Pons (tissue), 1 donor: ENCODE measurements at regions not wholly inside any gene's neighbourhood (a gene's known extent, or its start where the extent isn't known, plus 50 kb on each side); places are given as distances from the start of the nearest gene placed in this dataset.

Experiments used
- DNase-seq: peaks from one replicate; pipeline ENCODE4 v3.0.0-alpha.2; 2016; ENCODE audit warnings: low spot score

GRCh38 chr3:168239287-168239686, 143.6 kb upstream of the GOLIM4 start:
- no peak for DNase-seq

GRCh38 chr3:168233001-168233400, 137.3 kb upstream of the GOLIM4 start:
- no peak for DNase-seq

DNA sequence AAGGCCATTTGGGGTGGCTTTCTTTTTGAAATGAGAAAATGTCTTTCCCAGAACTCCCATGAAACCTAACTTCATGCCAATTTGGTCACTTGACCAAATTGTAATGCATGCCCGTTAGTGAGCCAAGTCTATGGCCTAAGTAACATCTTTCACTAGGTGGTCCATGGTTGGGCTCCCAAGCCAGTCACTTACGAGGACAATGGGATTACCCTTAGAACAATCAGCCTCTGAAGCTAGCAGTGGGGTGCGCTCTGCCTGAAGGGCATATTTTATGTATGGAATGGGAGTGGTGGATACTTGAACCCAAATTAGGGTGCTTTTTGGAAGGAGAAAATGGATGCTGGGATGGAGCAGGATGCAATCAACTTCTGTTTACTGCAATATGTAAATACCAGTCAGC, 127.4 kb upstream of the GOLIM4 start:
- DNase-seq: no peak

DNA sequence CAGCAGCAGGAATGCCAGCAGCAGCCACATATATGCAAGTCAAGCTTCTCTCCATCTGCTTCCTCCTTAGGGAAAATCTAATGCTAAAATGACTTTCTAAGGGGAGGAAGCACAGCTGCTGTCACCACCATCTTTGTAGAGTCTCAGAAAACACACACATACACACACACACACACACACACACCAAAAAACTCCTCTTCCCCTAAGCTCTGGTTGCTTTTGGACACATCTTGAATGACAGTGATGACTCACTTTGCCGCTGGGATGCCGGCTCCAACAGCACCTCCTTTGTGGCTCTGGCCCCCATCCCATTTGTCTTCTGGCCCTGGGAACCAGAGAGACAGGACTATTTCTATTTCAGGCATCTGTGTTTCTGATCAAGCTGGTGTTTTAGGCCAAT, 124.8 kb upstream of the GOLIM4 start:
- DNase-seq: peak; percentile 8

DNA sequence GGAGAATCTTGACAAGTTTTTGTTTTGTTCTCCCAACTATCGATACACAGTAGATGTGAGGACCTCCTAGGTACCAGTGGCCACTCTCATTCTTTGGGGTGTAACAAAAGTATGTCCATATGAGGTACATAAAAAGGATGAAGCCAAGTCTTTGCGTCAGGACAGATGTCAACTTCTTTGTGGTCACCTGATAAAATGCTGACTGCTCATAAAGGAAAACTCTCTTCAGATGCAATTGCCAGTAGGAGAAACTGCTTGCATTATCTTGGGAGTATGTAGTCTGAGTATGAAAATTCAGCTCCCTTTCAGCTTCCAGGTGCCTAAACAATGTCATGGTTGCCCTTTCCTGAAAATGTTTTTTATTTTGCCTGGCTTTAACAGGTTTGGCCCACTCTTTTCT, 123.8 kb upstream of the GOLIM4 start:
- no peak for DNase-seq

GRCh38 chr3:168218600-168218999, 122.9 kb upstream of the GOLIM4 start:
- no peak for DNase-seq

GRCh38 chr3:168216851-168217250, 121.1 kb upstream of the GOLIM4 start:
- DNase-seq: no peak

- DNase-seq: no peak
Measured at GRCh38 chr3:168213920-168214319, 118.2 kb upstream of the GOLIM4 start.

- DNase-seq: peak; percentile 11
Measured at GRCh38 chr3:168212664-168213285, 117.1 kb upstream of the GOLIM4 start.

- DNase-seq: no peak
Measured at GRCh38 chr3:168205451-168205850, 109.7 kb upstream of the GOLIM4 start.

DNA sequence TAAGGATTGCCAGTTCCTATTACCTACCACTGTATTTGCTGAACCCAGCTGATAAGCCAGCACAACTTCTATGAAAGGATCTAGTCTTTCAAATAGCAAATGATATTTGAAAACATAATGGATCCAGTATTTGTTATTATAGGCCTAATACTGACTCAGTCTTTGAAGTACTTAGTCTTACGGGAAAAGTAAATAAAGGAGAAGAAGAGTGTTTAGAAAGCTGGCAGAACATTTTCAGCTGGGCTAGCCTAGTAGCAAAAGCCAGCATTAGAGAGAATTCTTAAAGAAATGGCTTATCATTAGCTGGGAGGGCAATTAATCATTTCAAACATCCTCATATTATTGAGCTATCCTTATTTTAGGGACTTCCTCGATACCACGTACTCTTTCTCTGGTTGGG, 101.4 kb upstream of the GOLIM4 start:
- DNase-seq: no peak

DNA sequence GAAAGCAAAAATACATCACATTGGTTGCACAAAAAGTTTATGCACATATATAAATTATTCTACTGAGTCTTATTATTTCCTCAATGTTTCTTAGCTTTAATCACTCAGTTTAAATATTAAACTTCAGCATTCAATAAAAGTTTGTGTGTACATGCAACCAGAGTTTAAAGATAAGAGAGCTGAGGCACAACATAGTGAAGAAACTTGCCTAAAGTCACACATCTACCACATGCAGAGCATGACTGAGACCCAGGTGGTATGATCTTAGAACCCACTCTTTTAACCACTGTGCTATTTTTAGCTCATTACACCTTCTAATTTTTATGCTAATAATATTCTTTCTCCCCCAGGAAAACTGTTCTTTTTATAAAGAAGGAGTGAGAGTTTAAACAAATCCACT, 96.1 kb upstream of the GOLIM4 start:
- DNase-seq: no peak

DNA sequence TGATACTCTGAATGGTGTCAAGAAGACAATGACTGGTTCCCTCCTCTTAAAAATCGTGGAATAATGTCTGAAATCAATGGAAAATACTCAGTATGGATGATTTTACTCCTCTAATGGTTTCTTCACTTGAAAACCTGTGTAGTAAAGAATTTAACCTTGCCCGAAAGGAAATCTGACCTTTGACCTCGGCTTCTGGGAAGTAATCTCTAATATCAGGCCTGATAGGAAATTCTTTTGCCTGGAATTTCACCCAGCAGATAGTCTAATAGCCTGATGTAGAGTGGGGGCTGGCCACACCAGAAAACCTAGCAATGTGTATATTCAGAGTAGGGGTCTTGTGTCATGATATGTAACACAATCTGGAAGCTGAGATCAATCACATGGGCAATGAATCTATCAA, 91.5 kb upstream of the GOLIM4 start:
- no peak for DNase-seq

DNA sequence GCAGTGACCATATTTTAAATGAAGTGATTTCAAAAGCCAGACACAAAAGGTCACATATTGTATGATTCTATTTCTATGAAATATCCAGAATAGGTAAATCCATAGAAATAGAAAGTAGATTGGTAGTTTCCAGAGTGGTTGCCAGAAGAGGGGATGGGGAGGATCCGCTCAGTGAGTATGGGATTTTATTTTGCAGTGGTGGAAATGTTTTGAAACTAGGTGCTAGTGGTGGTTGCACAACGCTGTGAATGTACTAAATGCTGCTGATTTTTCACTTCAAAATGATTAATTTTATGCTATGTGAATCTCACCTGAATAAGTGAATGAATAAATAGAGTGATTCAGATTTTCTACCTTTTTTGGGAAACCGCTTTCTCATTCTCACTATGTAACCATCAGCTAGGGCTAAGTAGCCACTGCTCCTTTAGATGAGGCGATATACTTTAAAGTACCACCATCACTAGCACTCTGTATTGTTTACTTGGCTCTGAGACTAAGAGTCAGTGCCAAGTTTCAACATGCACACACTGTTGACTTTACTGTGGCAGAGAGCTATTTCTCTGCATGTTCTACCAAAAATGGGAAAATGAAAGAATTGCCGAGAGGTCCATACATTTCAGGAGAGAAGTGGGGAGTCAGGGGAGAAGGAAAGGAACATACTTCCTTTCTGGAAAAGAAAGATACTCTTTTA, 90.7 kb upstream of the GOLIM4 start:
- no peak for DNase-seq

GRCh38 chr3:168183774-168184173, 88.0 kb upstream of the GOLIM4 start:
- DNase-seq: no peak

DNA sequence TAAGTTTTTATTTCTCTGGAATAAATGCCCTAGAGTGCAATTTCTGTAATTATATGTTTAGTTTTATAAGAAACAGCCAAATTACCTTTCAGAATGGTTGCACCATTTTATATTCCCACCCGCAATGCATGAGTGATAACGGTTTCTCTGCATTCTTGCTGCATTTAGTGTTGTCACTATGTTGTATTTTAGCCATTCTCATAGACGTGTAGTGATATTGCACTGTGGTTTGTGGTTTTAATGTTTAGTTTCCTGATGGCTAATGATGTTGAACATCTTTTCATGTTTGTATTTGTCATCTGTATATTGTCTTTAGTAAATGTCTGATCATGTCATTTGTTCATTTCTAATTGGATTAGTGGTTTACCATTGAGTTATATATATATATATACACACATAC, 73.0 kb upstream of the GOLIM4 start:
- no peak for DNase-seq

DNA sequence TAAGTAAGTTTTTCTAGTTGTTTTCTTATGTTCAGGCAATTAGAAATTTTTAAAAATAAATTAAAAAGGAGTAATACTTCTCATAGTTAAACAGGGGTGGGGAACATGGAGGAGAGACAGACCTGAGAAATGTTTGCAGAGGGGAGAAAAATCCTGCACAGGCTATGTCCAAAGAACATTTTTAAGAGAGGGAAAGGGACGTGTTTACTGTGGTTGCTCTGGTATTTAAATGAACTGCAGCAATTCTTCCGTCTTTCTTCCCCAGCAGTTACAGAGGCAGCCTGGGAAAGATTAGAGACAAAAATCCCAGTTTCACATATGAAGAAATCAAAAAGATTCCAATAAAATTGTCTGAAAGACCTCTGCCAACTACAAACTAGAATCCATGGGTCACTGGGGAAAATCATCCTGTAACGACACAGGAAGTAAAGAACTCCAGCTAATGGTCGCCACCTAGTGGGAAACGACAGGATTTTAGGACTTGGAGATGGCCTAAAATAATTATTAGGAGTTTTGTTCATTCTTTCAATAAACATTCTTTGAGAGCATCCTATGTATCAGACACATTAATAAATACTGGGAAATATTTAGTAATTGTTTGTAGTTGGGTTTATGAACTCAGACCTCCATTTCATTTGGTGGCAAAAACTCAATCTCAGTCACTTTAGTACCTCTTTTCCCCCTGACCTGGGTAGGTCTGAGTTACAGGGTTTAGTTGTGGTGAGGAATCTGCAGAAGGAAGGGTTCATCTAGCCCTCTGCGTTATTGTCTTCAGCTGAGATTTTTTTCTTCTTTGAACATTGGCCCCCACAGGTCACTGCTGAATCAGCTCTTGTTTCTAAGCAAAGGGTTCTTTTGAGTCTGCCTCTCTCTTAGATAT, 69.9 kb upstream of the GOLIM4 start:
- DNase-seq: peak; percentile 91

GRCh38 chr3:168162172-168162571, 66.4 kb upstream of the GOLIM4 start:
- no peak for DNase-seq

DNA sequence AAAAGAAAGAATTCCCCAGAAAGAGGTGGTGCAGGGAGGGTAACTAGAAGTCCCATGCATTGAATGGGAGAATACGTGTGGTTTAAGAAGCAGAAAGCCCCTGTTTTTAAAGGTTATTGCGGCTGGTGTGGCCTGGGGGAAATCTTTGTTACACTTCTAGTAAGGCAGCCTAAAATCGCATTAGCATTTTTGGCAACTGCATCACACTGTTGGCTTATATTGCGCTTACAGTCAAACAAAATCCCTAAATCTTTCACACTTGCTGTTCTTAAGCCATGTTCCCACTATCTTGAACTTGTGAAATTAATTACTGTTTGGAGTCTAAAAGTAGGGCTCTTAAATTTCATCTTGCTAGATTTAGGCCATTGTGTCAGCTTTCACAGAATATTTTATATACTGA, 66.0 kb upstream of the GOLIM4 start:
- no peak for DNase-seq

DNA sequence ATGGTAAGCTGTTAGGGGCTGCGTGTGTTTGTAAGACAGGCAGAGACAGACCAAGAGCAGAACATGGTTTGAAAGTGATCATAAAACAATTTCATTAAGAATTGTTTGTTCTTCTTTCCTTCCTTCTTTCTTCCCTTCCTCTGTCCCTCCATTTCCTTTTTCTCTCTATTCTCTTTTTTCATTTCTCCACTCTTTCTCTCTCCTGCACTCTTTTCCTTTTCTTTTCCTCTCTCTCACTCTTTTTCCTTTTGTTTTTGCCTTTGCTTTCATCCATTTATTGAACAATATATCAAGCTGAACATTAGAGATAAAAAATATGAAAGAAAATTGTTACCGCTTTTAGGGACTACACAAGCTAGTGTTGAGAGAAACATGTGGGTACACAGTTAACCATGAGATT, 62.2 kb upstream of the GOLIM4 start:
- no peak for DNase-seq

GRCh38 chr3:168157099-168157700, 61.5 kb upstream of the GOLIM4 start:
- DNase-seq: no peak

DNA sequence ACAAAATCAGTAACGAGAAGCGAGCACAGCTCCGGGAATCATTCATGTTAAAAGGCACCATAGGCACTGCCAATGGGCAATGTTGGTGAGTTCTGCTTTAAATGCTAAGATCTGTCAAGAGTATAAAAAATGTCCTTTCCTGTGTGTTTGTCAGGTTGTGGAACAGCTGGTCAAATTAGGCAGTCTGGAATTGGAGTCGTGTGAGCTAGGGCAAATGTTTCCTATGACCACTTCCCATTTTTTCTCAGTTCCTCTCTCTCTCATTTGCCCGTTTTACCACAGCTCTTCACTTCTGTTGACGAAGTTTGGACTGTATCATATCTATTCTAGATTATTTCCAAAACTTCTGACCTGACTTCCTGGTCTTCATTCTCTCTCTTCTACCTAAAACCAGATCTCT, 60.8 kb upstream of the GOLIM4 start:
- peak; percentile 15 for DNase-seq

GRCh38 chr3:168155303-168155702, 59.6 kb upstream of the GOLIM4 start:
- DNase-seq: no peak
